Caco-2 (cell line): ENCODE measurements at regions not wholly inside any gene's neighbourhood (a gene's known extent, or its start where the extent isn't known, plus 50 kb on each side); places are given as distances from the start of the nearest gene placed in this dataset.

Source experiments
- BruUV-seq: library from RNA; stranded (reverse); fragments of 400-500 nt; replicated peaks from 2 replicates; lab custom pipeline; 2021; lab: Mats Ljungman, UMichigan
- CTCF ChIA-PET: fragments of 300-600 bp; sonication (Branson Sonifier 250); formaldehyde crosslinking; loops from one replicate; lab custom pipeline; 2022; ENCODE audit warnings: antibody characterized with exemption; lab: Charles Lee
- POLR2A ChIA-PET: fragments of 300-600 bp; sonication (Branson Sonifier 250); formaldehyde crosslinking; loops from one replicate; lab custom pipeline; 2022; ENCODE audit warnings: antibody characterized with exemption; lab: Charles Lee
- DNase-seq, 2 experiments: peaks; one replicate each; pipeline versions ENCODE4 v3.0.0 to v3.0.0-alpha.2; 2020 to 2022
- H3K27me3 ChIP-seq: replicated peaks from 2 replicates; pipeline ENCODE4 v1.6.0; 2011; ENCODE audit warnings: low read length; ENCODE audit not compliant: control insufficient read depth, insufficient read depth
- H3K36me3 ChIP-seq: 2 replicates; pipeline ENCODE4 v1.5.1; 2011; ENCODE audit warnings: low read length; ENCODE audit not compliant: control insufficient read depth, insufficient read depth
- H3K4me1 ChIP-seq: fragments of 250-450 bp; sonication (Bioruptor Pico); 2 replicates; pipeline ENCODE4 v1.5.1; 2020; ENCODE audit warnings: mild to moderate bottlenecking
- H3K4me3 ChIP-seq: 2 replicates; pipeline ENCODE4 v1.5.1; 2011; ENCODE audit warnings: low read depth, mild to moderate bottlenecking, control low read depth, low read length
- H3K9me3 ChIP-seq: fragments of 250-450 bp; sonication (Bioruptor Pico); 2 replicates; pipeline ENCODE4 v1.5.1; 2020; ENCODE audit warnings: mild to moderate bottlenecking, moderate library complexity
- H3K27ac Mint-ChIP-seq: one replicate; pipeline ENCODE4 v1.8.0; 2022; ENCODE audit warnings: mixed read lengths; ENCODE audit not compliant: unreplicated experiment
- H3K27me3 Mint-ChIP-seq: one replicate; pipeline ENCODE4 v1.8.0; 2022; ENCODE audit warnings: mixed read lengths; ENCODE audit not compliant: insufficient read depth, unreplicated experiment
- H3K36me3 Mint-ChIP-seq: one replicate; pipeline ENCODE4 v1.8.0; 2022; ENCODE audit warnings: mild to moderate bottlenecking, mixed read lengths; ENCODE audit not compliant: insufficient read depth, unreplicated experiment
- H3K4me1 Mint-ChIP-seq: one replicate; pipeline ENCODE4 v1.8.0; 2022; ENCODE audit warnings: low read depth, mixed read lengths; ENCODE audit not compliant: unreplicated experiment
- H3K4me3 Mint-ChIP-seq: one replicate; pipeline ENCODE4 v1.8.0; 2022; ENCODE audit warnings: mild to moderate bottlenecking, moderate library complexity, mixed read lengths; ENCODE audit not compliant: unreplicated experiment
- H3K9me3 Mint-ChIP-seq: one replicate; pipeline ENCODE4 v1.8.0; 2022; ENCODE audit warnings: mixed read lengths; ENCODE audit not compliant: unreplicated experiment
- CTCF ChIP-seq, 2 experiments: fragments of 200-600 bp in 1 of 2; IDR thresholded peaks; 1 replicate in 1 of 2; 2 replicates in 1 of 2; pipeline versions ENCODE4 v1.5.1 to v1.8.0; 2011 to 2022; ENCODE audit warnings: antibody characterized with exemption in 1 of 2, control low read depth in 1 of 2, inconsistent platforms in 1 of 2, low read depth in 1 of 2, low read length in 1 of 2, mild to moderate bottlenecking in 1 of 2, moderate library complexity in 1 of 2; ENCODE audit not compliant: insufficient read depth in 1 of 2, severe bottlenecking in 1 of 2, unreplicated experiment in 1 of 2
- intact Hi-C: fragments of 100-400 bp; cut with micrococcal nuclease; formaldehyde crosslinking; loops from one replicate; pipeline ENCODE4 v1.10.0; 2022; ENCODE audit not compliant: unreplicated experiment

DNA sequence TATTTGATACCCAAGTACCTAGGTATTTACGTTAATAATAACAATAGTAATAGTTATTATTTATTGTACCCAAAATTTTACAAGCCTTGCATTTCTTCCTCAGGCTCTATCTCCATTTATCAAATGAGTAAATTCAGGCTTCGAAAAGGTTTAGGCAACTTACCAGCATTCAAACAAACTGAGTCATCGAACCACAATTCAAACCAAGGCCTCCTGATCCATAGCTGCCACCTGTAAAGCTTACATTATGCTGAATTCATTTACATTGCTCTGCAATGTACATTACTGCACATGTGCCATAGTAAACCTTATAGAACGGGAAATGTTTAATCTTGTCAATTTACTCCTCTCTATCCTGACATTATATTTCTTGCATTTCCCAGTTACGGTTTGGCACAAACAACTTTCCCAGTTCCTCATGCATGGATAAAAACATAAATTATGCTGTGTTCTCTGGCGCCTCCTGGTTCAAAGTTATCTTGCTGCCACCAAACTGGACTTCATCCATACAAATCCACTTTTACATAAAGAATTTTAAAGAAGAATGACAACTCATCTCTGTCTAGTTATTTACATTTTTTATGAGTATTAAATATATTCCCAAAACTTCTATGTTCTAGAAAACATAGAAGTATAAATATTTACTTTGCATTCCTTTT lies 360.6 kb upstream of the SOX9 start:
- no TSS peak for BruUV-seq
- Mint-ChIP-seq H3K9me3 (no peaks in the 10 kb centered on the region), H3K4me3 (no peak overlapping the region), H3K36me3 (no peaks in the 10 kb centered on the region), H3K4me1 (no peaks in the 10 kb centered on the region), H3K27me3 (peaks cover 5% of the 10 kb centered on the region), H3K27ac (no peak overlapping the region)
- H3K36me3 ChIP-seq, result no peaks in the 10 kb centered on the region
- no peak overlapping the region for H3K4me3 ChIP-seq
- no peaks in the 10 kb centered on the region for H3K4me1 ChIP-seq
- peak in 1 of 2 experiments; percentile 16 for TF ChIP-seq CTCF (IDR thresholded peaks at IDR 0.05; ENCODE audit: insufficient read depth in 1 of 2, low read depth in 1 of 2, low read length in 1 of 2, severe bottlenecking in 1 of 2, unreplicated experiment in 1 of 2)
- peak in 1 of 2 experiments; percentile 5 for DNase-seq
- CTCF ChIA-PET, result interaction anchor here (0.6 kb wide), 1 partner anchor 52 kb away, joined by 4 read pairs; no protein-coding TSS in a partner anchor
- no peaks in the 10 kb centered on the region for H3K27me3 ChIP-seq
- intact Hi-C loops, result loop anchor here (10.0 kb wide), 1 partner anchor 285 kb away; no protein-coding TSS in a partner anchor
- no peaks in the 10 kb centered on the region for H3K9me3 ChIP-seq
- POLR2A ChIA-PET, result no interaction called here

GRCh38 chr17:71762526-71762925 lies 358.3 kb upstream of the SOX9 start:
- Mint-ChIP-seq H3K9me3 (no peaks in the 10 kb centered on the region), H3K27ac (no peak overlapping the region), H3K4me1 (no peaks in the 10 kb centered on the region), H3K36me3 (no peaks in the 10 kb centered on the region), H3K4me3 (no peak overlapping the region), H3K27me3 (peaks cover 5% of the 10 kb centered on the region)
- DNase-seq, result no peak
- H3K36me3 ChIP-seq, result no peaks in the 10 kb centered on the region
- H3K27me3 ChIP-seq, result no peaks in the 10 kb centered on the region
- BruUV-seq, result no TSS peak
- no peaks in the 10 kb centered on the region for H3K9me3 ChIP-seq
- CTCF ChIA-PET, result no interaction called here
- no peaks in the 10 kb centered on the region for H3K4me1 ChIP-seq
- POLR2A ChIA-PET, result no interaction called here
- H3K4me3 ChIP-seq, result no peak overlapping the region
- no peak for TF ChIP-seq CTCF (IDR thresholded peaks at IDR 0.05; ENCODE audit: insufficient read depth in 1 of 2, low read depth in 1 of 2, low read length in 1 of 2, severe bottlenecking in 1 of 2, unreplicated experiment in 1 of 2)
- intact Hi-C loops, result loop anchor here (10.0 kb wide), 1 partner anchor 288 kb away; no protein-coding TSS in a partner anchor

GRCh38 chr17:71764505-71764904 lies 356.3 kb upstream of the SOX9 start:
- no peak overlapping the region for H3K27ac Mint-ChIP-seq
- H3K36me3 Mint-ChIP-seq, result no peaks in the 10 kb centered on the region
- TF ChIP-seq CTCF (IDR thresholded peaks at IDR 0.05; ENCODE audit: insufficient read depth in 1 of 2, low read depth in 1 of 2, low read length in 1 of 2, severe bottlenecking in 1 of 2, unreplicated experiment in 1 of 2), result peak; percentile 51 to 65
- H3K4me3 Mint-ChIP-seq, result no peak overlapping the region
- peaks cover 5% of the 10 kb centered on the region for H3K27me3 Mint-ChIP-seq
- no peaks in the 10 kb centered on the region for H3K4me1 ChIP-seq
- no peaks in the 10 kb centered on the region for H3K9me3 Mint-ChIP-seq
- ChIA-PET POLR2A (no interaction called here), CTCF (no interaction called here)
- H3K9me3 ChIP-seq, result no peaks in the 10 kb centered on the region
- BruUV-seq, result no TSS peak
- no peak overlapping the region for H3K4me3 ChIP-seq
- H3K27me3 ChIP-seq, result no peaks in the 10 kb centered on the region
- intact Hi-C loops, result loop anchor here (10.0 kb wide), 1 partner anchor 290 kb away; no protein-coding TSS in a partner anchor
- no peaks in the 10 kb centered on the region for H3K36me3 ChIP-seq
- H3K4me1 Mint-ChIP-seq, result no peaks in the 10 kb centered on the region
- peak; percentile 44 to 46 for DNase-seq
